Natural killer cell treated with Interleukin-12 subunit alpha and Interleukin-12 subunit beta and Interleukin-15 and Interleukin-18, amount 100 ng/mL, for 72 hours (primary cell): ENCODE measurements at regions not wholly inside any gene's neighbourhood (a gene's known extent, or its start where the extent isn't known, plus 50 kb on each side); places are given as distances from the start of the nearest gene placed in this dataset.

Experiments used
- ATAC-seq, 2 donors: fragments of 150-1000 bp; cut with Tn5 transposase in 1 of 2; sonication (Bioruptor Pico), chemical (Tn5 transposase) in 1 of 2; 2 replicates each; pipeline ENCODE4 v1.10.0; 2021
- DNase-seq: peaks from one replicate; pipeline ENCODE4 v3.0.0; 2022; ENCODE audit warnings: low spot score
- H3K27ac Mint-ChIP-seq, 2 donors: 1 replicate in 1 of 2; 2 replicates in 1 of 2; pipeline ENCODE4 v1.8.0; 2022; ENCODE audit warnings: mixed read lengths in 2 of 2, mild to moderate bottlenecking in 1 of 2, moderate library complexity in 1 of 2
- H3K27me3 Mint-ChIP-seq, 2 donors: 1 replicate in 1 of 2; 2 replicates in 1 of 2; pipeline ENCODE4 v1.8.0; 2022; ENCODE audit warnings: mixed read lengths in 2 of 2
- H3K36me3 Mint-ChIP-seq: one replicate; pipeline ENCODE4 v1.8.0; 2022; ENCODE audit warnings: mixed read lengths
- H3K4me1 Mint-ChIP-seq, 2 donors: 1 replicate in 1 of 2; 2 replicates in 1 of 2; pipeline ENCODE4 v1.8.0; 2022; ENCODE audit warnings: low read depth in 2 of 2, mixed read lengths in 2 of 2, mild to moderate bottlenecking in 1 of 2
- H3K4me3 Mint-ChIP-seq: one replicate; pipeline ENCODE4 v1.8.0; 2022; ENCODE audit warnings: mixed read lengths
- H3K9me3 Mint-ChIP-seq: 2 replicates; pipeline ENCODE4 v1.8.0; 2022; ENCODE audit warnings: mixed read lengths

DNA sequence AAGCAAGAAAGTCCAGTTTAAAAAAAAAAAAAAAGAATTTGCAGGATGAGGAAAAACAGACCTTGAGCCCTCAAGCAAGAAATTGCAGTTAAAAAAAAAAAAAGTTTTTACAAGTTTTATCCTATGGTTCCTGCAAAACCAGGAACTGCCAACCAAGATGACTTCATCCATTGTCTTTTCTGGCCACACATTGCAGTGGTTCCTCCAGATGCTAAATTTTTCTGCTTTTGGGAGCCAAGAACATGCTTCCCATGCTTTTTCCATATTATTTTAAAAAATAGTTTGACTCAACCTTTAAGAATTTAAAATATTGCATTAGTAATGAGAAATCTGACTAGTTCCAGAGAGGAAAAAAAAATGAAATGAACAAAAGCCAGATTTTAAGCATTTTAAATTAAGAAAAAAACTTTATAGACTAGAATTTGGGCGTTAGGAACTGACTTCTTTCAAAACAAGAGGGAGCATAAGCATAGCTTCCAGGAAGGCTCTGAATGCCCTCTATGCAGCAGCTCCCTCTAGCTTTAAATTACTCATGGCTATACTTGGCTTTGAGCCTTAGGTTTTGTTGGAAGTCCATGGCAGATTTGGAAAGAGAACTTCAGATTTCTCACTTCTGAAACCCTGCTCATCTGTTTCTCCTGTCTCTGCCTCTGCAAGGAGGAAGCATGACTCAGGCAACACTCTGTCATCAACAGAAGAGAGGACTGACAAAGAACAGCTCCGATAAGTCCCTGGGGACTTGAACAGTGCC is 124.5 kb downstream of the GPR65 start:
- no peak for DNase-seq
- H3K4me3 Mint-ChIP-seq, result peak overlapping the region; percentile 27
- peaks cover 16% of the 10 kb centered on the region for H3K36me3 Mint-ChIP-seq
- peaks cover 10% of the 10 kb centered on the region for H3K9me3 Mint-ChIP-seq
- peaks cover 0 to 8% of the 10 kb centered on the region in 2 donors for H3K27me3 Mint-ChIP-seq
- peak; percentile 65 to 82 for ATAC-seq
- H3K4me1 Mint-ChIP-seq, result peaks cover 9% of the 10 kb centered on the region in 2 donors
- peak overlapping the region; percentile 19 to 62 for H3K27ac Mint-ChIP-seq

- no peak for DNase-seq
- Mint-ChIP-seq H3K9me3 (peaks cover 10% of the 10 kb centered on the region), H3K4me3 (peak overlapping the region; percentile 27), H3K36me3 (peaks cover 15% of the 10 kb centered on the region), H3K27ac (peak overlapping the region; percentile 19 to 62), H3K4me1 (peaks cover 9% of the 10 kb centered on the region in 2 donors), H3K27me3 (peaks cover 0 to 7% of the 10 kb centered on the region in 2 donors)
- peak in 1 of 2 donors; percentile 38 for ATAC-seq
Measured at GRCh38 chr14:88130057-88130432, 125.1 kb downstream of the GPR65 start.
